H9 (cell line): ENCODE measurements at regions not wholly inside any gene's neighbourhood (a gene's known extent, or its start where the extent isn't known, plus 50 kb on each side); places are given as distances from the start of the nearest gene placed in this dataset.

Experiments
- DNase-seq: peaks from one replicate; pipeline ENCODE4 v3.0.0-alpha.2; 2017
- H2AFZ ChIP-seq: one replicate; pipeline ENCODE4 v1.6.1; 2013; ENCODE audit warnings: mild to moderate bottlenecking, low read length, control low read depth, moderate library complexity
- H2AK5ac ChIP-seq: 2 replicates; pipeline ENCODE4 v1.6.1; 2013; ENCODE audit warnings: low read length, control low read depth, mixed read lengths; ENCODE audit not compliant: insufficient read length
- H2BK120ac ChIP-seq: one replicate; pipeline ENCODE4 v1.6.1; 2013; ENCODE audit warnings: low read depth, mild to moderate bottlenecking, low read length, control low read depth, inconsistent platforms; ENCODE audit not compliant: poor library complexity, severe bottlenecking
- H2BK12ac ChIP-seq: 2 replicates; pipeline ENCODE4 v1.6.1; 2013; ENCODE audit warnings: low read length, control low read depth, mixed read lengths, low read depth; ENCODE audit not compliant: insufficient read length
- H2BK15ac ChIP-seq: 2 replicates; pipeline ENCODE4 v1.6.1; 2013; ENCODE audit warnings: low read depth, low read length, control low read depth
- H2BK20ac ChIP-seq: one replicate; pipeline ENCODE4 v1.6.1; 2013; ENCODE audit warnings: low read depth, mild to moderate bottlenecking, low read length, control low read depth, inconsistent platforms; ENCODE audit not compliant: poor library complexity, severe bottlenecking
- H2BK5ac ChIP-seq: 2 replicates; pipeline ENCODE4 v1.6.1; 2013; ENCODE audit warnings: low read length, control low read depth, mixed read lengths; ENCODE audit not compliant: insufficient read length
- H3K14ac ChIP-seq: 2 replicates; pipeline ENCODE4 v1.6.1; 2013; ENCODE audit warnings: low read length, control low read depth; ENCODE audit not compliant: insufficient read depth
- H3K18ac ChIP-seq: 2 replicates; pipeline ENCODE4 v1.6.1; 2013; ENCODE audit warnings: low read depth, mild to moderate bottlenecking, mixed read lengths, low read length, control low read depth; ENCODE audit not compliant: insufficient read length
- H3K23ac ChIP-seq: 2 replicates; pipeline ENCODE4 v1.6.1; 2013; ENCODE audit warnings: low read length, control low read depth, mixed read lengths, low read depth; ENCODE audit not compliant: insufficient read length
- H3K23me2 ChIP-seq: 2 replicates; pipeline ENCODE4 v1.6.1; 2013; ENCODE audit warnings: low read depth, mild to moderate bottlenecking, mixed read lengths, low read length, control low read depth; ENCODE audit not compliant: insufficient read length, poor library complexity, severe bottlenecking
- H3K27ac ChIP-seq: 2 replicates; pipeline ENCODE4 v1.5.1; 2013; ENCODE audit warnings: low read length, control low read depth, mixed read lengths, low read depth; ENCODE audit not compliant: insufficient read length
- H3K27me3 ChIP-seq: 2 replicates; pipeline ENCODE4 v1.6.1; 2013; ENCODE audit warnings: low read length, control low read depth, inconsistent platforms; ENCODE audit not compliant: insufficient read depth
- H3K4ac ChIP-seq: 2 replicates; pipeline ENCODE4 v1.6.1; 2013; ENCODE audit warnings: low read depth, mild to moderate bottlenecking, control low read depth, inconsistent platforms, low read length, moderate library complexity
- H3K4me1 ChIP-seq: 2 replicates; pipeline ENCODE4 v1.6.1; 2013; ENCODE audit warnings: low read length, control low read depth, inconsistent platforms; ENCODE audit not compliant: insufficient read depth
- H3K4me2 ChIP-seq: 2 replicates; pipeline ENCODE4 v1.6.1; 2013; ENCODE audit warnings: low read length, control low read depth, mixed read lengths; ENCODE audit not compliant: insufficient read length, insufficient read depth
- H3K56ac ChIP-seq: 2 replicates; pipeline ENCODE4 v1.6.1; 2013; ENCODE audit warnings: low read depth, mild to moderate bottlenecking, mixed read lengths, low read length, control low read depth; ENCODE audit not compliant: insufficient read length
- H3K79me1 ChIP-seq: 2 replicates; pipeline ENCODE4 v1.6.1; 2013; ENCODE audit warnings: low read depth, mild to moderate bottlenecking, moderate library complexity, low read length, control low read depth, inconsistent platforms; ENCODE audit not compliant: insufficient read depth, poor library complexity, severe bottlenecking
- H3K79me2 ChIP-seq: 2 replicates; pipeline ENCODE4 v1.6.1; 2013; ENCODE audit warnings: low read length, control low read depth, inconsistent platforms; ENCODE audit not compliant: insufficient read depth
- H3K9ac ChIP-seq: 2 replicates; pipeline ENCODE4 v1.6.1; 2013; ENCODE audit warnings: low read length, control low read depth, mixed read lengths; ENCODE audit not compliant: insufficient read length; ENCODE audit errors: extremely low read depth
- H3K9me3 ChIP-seq: one replicate; pipeline ENCODE4 v1.6.1; 2013; ENCODE audit warnings: low read depth, low read length, inconsistent platforms; ENCODE audit not compliant: control insufficient read depth
- H3T11ph ChIP-seq: one replicate; pipeline ENCODE4 v1.6.1; 2013; ENCODE audit warnings: mild to moderate bottlenecking, low read length, control low read depth, inconsistent platforms
- H4K20me1 ChIP-seq: one replicate; pipeline ENCODE4 v1.6.1; 2013; ENCODE audit not compliant: control insufficient read depth, insufficient read length, insufficient read depth
- H4K5ac ChIP-seq: 2 replicates; pipeline ENCODE4 v1.6.1; 2013; ENCODE audit warnings: low read depth, mild to moderate bottlenecking, mixed read lengths, low read length, control low read depth; ENCODE audit not compliant: insufficient read length
- H4K8ac ChIP-seq: replicated peaks from 2 replicates; pipeline ENCODE4 v1.6.1; 2013; ENCODE audit warnings: low read length, control low read depth, mixed read lengths, low read depth; ENCODE audit not compliant: insufficient read length
- H4K91ac ChIP-seq: 2 replicates; pipeline ENCODE4 v1.6.1; 2013; ENCODE audit warnings: low read depth, mild to moderate bottlenecking, moderate library complexity, mixed read lengths, low read length, control low read depth; ENCODE audit not compliant: insufficient read length
- H3K27ac Mint-ChIP-seq, 3 experiments: 2 replicates in 2 of 3; 3 replicates in 1 of 3; pipeline ENCODE4 v1.8.0; 2020 to 2021; ENCODE audit warnings: mixed read lengths in 3 of 3, mild to moderate bottlenecking in 1 of 3, moderate library complexity in 1 of 3
- H3K27me3 Mint-ChIP-seq: 2 replicates; pipeline ENCODE4 v1.8.0; 2021; ENCODE audit warnings: low read depth, mild to moderate bottlenecking, moderate library complexity, mixed read lengths
- H3K36me3 Mint-ChIP-seq, 3 experiments: 2 replicates in 2 of 3; 3 replicates in 1 of 3; pipeline ENCODE4 v1.8.0; 2020 to 2021; ENCODE audit warnings: low read depth in 3 of 3, mixed read lengths in 3 of 3; ENCODE audit not compliant: insufficient read depth in 1 of 3
- H3K4me1 Mint-ChIP-seq, 2 experiments: 2 replicates each; pipeline ENCODE4 v1.8.0; 2020; ENCODE audit warnings: mixed read lengths in 2 of 2
- H3K4me3 Mint-ChIP-seq, 2 experiments: 2 replicates in 1 of 2; 3 replicates in 1 of 2; pipeline ENCODE4 v1.8.0; 2020 to 2021; ENCODE audit warnings: mild to moderate bottlenecking in 2 of 2, mixed read lengths in 2 of 2, moderate library complexity in 1 of 2
- H3K9me3 Mint-ChIP-seq, 2 experiments: 2 replicates in 1 of 2; 3 replicates in 1 of 2; pipeline ENCODE4 v1.8.0; 2020; ENCODE audit warnings: mild to moderate bottlenecking in 2 of 2, mixed read lengths in 2 of 2, moderate library complexity in 1 of 2
- WGBS: extraction: QIAGEN DNeasy Blood & Tissue Kit; methylation state at CpG from one replicate; pipeline ENCODE4 v1.1.7; 2013; ENCODE audit warnings: missing lambda C conversion rate, low lambda C conversion rate, mixed read lengths; ENCODE audit not compliant: insufficient read length; ENCODE audit errors: extremely low coverage; 5-methylcytosine and 5-hydroxymethylcytosine counted together
- TF ChIP-seq, protein P1 (sequence below): fragments of 200-600 bp; sonication (generic); conservative IDR thresholded peaks from 3 replicates; pipeline ENCODE4 v1.8.0; 2021; ENCODE audit warnings: antibody characterized with exemption, mild to moderate bottlenecking

DNA sequence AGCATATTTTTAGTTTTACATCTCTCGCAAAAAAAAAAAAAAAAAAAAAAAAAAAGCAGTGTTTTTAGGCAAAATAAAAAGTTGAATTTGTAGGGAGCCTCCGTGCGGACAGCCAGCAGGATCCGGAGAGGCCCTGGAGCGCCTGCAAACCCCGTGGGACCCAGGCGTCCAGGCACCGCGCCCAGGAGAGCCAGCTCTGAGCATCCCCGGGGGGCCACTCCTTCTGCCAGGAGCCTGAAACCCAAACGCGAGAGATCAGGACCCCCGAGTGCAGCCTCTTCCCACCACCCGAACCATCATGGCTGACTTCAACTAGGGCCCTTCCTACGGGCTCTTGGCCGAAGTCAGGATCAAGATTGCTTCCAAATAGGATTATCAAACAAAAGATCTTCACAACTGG lies 54.1 kb upstream of the LY86 start:
- no peak overlapping the region for H3K9ac ChIP-seq
- TF ChIP-seq, protein P1, sequence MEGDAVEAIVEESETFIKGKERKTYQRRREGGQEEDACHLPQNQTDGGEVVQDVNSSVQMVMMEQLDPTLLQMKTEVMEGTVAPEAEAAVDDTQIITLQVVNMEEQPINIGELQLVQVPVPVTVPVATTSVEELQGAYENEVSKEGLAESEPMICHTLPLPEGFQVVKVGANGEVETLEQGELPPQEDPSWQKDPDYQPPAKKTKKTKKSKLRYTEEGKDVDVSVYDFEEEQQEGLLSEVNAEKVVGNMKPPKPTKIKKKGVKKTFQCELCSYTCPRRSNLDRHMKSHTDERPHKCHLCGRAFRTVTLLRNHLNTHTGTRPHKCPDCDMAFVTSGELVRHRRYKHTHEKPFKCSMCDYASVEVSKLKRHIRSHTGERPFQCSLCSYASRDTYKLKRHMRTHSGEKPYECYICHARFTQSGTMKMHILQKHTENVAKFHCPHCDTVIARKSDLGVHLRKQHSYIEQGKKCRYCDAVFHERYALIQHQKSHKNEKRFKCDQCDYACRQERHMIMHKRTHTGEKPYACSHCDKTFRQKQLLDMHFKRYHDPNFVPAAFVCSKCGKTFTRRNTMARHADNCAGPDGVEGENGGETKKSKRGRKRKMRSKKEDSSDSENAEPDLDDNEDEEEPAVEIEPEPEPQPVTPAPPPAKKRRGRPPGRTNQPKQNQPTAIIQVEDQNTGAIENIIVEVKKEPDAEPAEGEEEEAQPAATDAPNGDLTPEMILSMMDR, result no peak
- H3K4me3 Mint-ChIP-seq, result no peak overlapping the region
- H4K20me1 ChIP-seq, result no peaks in the 10 kb centered on the region
- H3K27ac Mint-ChIP-seq, result peak overlapping the region in 1 of 3 experiments; percentile 41; a peak in 1 of 7 replicates
- DNase-seq, result no peak
- no peak overlapping the region for H3K4me2 ChIP-seq
- no peak overlapping the region for H3K27ac ChIP-seq
- no CpG with 5 or more reads among the region's 16 CpGs for WGBS
- no peak overlapping the region for H3K4ac ChIP-seq
- H3K79me1 ChIP-seq, result no peaks in the 10 kb centered on the region
- H2BK5ac ChIP-seq, result no peak overlapping the region
- H3K27me3 Mint-ChIP-seq, result no peaks in the 10 kb centered on the region; the same call in none of the 2 replicates
- H3K56ac ChIP-seq, result no peak overlapping the region
- no peak overlapping the region for H4K5ac ChIP-seq
- H3K14ac ChIP-seq, result no peak overlapping the region
- H3K4me1 Mint-ChIP-seq, result peaks cover 6 to 7% of the 10 kb centered on the region in 2 experiments; a peak in 3 of 4 replicates
- H3K18ac ChIP-seq, result no peak overlapping the region
- no peak overlapping the region for H2AK5ac ChIP-seq
- H2BK15ac ChIP-seq, result no peak overlapping the region
- no peaks in the 10 kb centered on the region for H3K36me3 Mint-ChIP-seq
- H2AFZ ChIP-seq, result no peak overlapping the region
- H4K8ac ChIP-seq, result no peak overlapping the region
- peaks cover 4% of the 10 kb centered on the region for H3K4me1 ChIP-seq
- no peak overlapping the region for H2BK12ac ChIP-seq
- H3K27me3 ChIP-seq, result no peaks in the 10 kb centered on the region
- H3K9me3 Mint-ChIP-seq, result no peaks in the 10 kb centered on the region; a peak in 2 of 5 replicates
- no peaks in the 10 kb centered on the region for H3K9me3 ChIP-seq
- no peak overlapping the region for H3T11ph ChIP-seq
- H3K23me2 ChIP-seq, result no peaks in the 10 kb centered on the region
- H2BK20ac ChIP-seq, result no peak overlapping the region
- H4K91ac ChIP-seq, result no peak overlapping the region
- no peak overlapping the region for H2BK120ac ChIP-seq
- H3K79me2 ChIP-seq, result no peaks in the 10 kb centered on the region
- H3K23ac ChIP-seq, result no peak overlapping the region
